GM18519 (cell line): ENCODE measurements at regions not wholly inside any gene's neighbourhood (a gene's known extent, or its start where the extent isn't known, plus 50 kb on each side); places are given as distances from the start of the nearest gene placed in this dataset.
A peak's percentile ranks its signal among the peaks of the same experiment; 100 is the strongest.

Source experiments
- ATAC-seq: cut with Tn5 transposase; IDR thresholded peaks from one replicate; pipeline ENCODE4 v1.9.1; 2021; ENCODE audit warnings: mild to moderate bottlenecking, moderate library complexity; ENCODE audit not compliant: unreplicated experiment, low FRiP score

DNA sequence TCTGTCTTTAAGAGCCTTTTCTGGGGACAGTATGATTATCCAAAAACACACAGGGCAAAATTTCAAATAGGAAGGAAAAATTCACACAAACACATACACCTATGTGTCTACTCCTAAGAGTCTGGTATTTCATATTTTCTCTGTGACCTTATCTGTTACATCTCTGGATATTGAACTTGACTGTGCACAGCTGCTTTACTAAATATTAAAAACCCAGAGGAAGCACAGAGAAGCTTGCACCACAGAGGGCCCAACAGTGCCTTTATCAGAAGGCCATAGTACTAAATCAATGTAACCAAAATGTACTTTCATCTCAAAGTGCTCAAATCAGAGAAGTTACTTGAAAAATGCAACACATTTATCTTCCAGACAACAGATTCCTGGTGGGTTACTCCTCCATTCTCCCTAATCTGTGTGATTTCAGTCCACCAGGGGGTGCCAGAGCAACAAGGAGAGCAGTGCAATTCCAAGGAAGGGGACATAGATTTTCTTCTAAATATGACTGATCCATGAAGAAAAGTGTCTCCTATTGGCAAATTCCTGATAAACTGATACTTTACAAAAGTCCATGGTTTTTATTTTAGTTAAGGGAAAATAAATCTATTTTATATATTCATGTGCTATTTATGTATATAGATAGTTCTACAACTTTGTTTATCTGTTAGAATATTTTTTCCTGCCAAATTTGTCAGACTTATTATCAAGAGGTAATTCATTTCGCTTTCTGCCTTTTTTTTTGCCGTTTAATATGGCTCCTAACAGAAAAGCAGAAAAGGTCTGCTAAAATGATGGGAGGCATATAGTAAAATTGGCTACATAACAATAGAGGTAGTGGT lies 617.6 kb downstream of the LRFN5 start:
- no peak for ATAC-seq

- peak; percentile 88 for ATAC-seq
Observed at GRCh38 chr14:42222924-42223471, 616.3 kb downstream of the LRFN5 start.

DNA sequence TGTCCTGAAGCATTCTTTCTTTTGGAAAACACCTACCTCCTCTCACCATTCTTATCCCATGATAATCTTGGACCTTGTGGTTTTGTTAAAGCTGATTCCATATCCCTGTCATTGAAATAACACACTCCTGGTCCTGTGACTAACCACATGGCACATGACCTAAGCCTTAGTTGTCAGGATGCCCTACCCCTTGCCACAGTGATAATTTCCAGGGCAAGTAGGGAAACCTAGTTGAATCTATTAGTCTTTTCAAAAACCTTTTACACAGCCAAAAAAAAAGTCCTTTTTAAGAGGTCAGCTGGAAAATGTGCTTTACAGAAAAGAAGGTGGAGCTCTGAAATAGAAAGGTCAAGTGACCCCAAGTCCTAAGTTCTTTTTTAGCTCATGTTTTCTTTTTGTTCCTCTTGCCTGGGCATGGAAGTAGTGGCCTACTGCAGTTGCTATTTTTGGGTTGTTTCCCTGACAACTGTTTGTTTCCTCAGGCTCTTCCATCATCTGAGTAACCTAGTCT lies 608.4 kb downstream of the LRFN5 start:
- ATAC-seq = no peak

DNA sequence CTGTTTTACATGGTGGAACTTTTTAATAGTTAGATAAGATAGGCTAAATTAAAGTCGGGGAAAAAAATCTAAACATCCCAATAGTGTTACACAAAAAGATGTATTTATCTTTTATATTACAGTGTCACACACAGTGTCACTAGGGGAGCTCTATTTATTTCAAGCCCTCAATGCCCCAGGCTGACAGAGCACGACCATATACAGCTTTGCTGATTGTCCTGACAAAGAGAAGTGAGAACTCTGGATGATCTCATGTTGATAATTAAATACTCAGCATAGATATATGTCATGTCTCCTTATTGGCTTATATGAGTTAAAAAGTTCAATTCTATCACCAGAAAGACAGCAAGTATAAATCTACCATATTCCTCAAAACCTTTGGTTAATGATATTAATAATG lies 594.3 kb downstream of the LRFN5 start:
- no peak for ATAC-seq

- ATAC-seq = no peak
Observed at GRCh38 chr14:42198010-42198409, 591.3 kb downstream of the LRFN5 start.

GRCh38 chr14:42192738-42193653 lies 586.3 kb downstream of the LRFN5 start:
- no peak for ATAC-seq

- ATAC-seq = peak; percentile 64
Observed at GRCh38 chr14:42190744-42191143, 584.1 kb downstream of the LRFN5 start.

DNA sequence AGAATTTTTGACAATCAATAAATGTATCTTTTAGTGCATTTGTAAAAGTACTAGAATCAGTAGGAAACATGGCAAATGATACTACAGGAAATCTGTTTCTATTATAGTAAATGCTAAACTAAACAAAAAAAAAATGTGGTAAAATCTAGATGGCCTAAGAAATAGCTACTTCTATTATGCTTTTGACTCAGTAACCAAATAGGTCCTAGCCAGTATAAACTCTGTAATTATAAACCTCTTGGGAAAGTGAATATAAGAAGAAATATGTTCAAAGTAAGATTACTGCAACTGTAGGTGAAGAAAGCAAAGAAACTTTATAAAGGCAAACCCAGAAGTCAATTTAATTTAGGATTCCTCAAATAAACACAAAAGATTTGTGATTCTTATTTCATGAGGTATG lies 581.2 kb downstream of the LRFN5 start:
- ATAC-seq = no peak

DNA sequence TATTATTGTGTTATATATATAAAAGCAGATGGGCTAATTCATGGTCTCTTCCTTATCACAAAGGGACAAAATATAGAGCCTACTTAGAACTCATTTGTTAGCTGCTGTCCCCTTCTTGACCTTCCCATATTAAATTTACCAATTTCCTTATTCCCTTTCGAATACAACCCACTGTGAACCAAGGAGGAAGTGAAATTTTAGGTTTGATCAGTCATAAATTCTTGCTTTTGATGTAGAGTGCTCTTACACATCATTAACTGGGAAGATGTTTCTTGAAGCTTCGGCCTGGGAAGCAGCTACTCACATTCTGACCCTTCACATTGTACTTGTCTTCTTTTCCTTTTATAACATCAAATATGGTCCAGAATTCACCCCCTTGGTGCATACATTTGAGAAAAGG lies 579.0 kb downstream of the LRFN5 start:
- ATAC-seq = no peak

DNA sequence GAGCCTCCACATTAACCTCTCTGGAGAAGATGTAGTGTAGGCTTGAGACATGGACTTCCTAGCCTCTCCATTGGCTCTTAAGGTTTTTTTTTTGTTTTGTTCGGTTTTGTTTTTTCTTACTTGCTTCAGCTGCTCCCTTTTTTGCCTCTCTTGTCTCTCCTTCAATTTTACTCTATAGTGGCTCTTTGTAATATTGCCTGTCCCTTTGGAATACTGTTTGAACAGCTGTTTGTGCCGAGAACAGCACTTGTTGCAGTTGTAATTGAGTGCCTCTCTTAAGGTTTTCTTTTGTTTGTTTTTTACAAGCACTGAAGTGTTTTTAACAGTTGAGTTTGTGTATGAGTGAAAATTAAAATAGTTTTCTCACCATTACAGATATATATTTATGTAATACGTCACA lies 567.7 kb downstream of the LRFN5 start:
- ATAC-seq = no peak

DNA sequence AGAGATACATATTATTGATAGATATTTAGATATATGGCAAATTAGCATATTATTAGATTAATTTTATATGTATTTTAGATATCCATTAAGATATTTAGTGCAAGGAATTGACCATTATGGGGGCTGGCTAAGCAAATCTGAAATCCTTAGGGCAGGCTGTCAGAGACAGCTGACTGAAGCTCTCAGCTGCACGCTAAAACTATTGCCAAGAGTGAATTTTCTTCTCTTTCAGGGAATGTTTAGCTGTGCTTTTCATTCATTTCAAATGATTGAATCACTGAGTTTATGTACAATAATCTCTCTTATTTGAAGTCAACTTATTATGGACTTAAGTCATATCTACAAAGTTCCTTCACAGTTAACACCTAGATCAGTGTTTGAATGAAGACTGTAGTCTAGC lies 566.5 kb downstream of the LRFN5 start:
- no peak for ATAC-seq

GRCh38 chr14:42172304-42172703 lies 565.6 kb downstream of the LRFN5 start:
- no peak for ATAC-seq

- no peak for ATAC-seq
Observed at GRCh38 chr14:42163136-42163535, 556.5 kb downstream of the LRFN5 start.

GRCh38 chr14:42159138-42159537 lies 552.5 kb downstream of the LRFN5 start:
- ATAC-seq = no peak

DNA sequence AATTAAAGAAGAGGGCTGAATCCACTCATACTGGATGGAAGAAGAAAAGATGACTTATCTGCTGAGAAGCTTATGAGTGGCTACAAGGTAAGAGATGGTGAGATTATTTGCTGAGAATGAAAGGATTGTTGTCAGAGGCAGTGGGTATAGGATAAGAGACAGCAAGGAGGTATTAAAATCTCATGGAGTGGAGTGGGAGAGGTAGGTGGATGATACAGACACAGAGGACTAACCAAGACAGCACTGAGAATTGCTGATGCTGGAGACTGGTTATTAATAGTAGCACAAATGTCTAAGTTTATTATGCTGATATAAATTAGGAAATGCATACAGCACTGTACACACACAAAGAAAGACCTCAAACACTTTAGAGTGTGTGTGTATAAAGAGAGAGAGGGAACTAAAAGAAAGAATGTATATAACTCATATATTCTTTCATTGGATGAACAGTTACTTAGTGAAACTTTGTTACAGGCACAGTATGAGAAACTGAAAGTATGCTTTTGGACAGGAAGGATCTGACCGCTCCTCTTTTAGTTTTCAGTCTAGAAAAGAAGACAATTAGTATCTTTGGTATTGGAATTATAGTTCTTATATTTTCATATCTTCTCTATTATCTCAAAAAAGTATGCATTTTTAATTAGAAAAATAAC lies 543.1 kb downstream of the LRFN5 start:
- peak; percentile 97 for ATAC-seq

GRCh38 chr14:42145766-42146165 lies 539.1 kb downstream of the LRFN5 start:
- ATAC-seq = no peak

DNA sequence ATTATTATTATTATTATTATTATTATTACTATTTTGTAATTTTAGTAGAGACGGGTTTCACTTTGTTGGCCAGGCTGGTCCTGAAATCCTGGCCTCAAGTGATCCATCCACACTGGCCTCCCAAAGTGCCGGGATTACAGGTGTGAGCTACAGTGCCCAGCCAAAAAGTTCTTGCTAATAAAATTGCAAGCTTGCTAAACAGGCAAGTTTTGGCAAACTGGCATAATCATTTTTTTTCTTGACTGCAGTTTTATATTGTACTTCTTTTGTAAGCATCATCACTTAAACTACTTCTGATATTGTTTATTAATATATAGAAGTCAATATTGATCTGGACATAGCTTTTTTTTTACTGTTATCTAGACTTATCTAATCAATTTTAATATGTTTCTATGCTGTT lies 536.4 kb downstream of the LRFN5 start:
- no peak for ATAC-seq

DNA sequence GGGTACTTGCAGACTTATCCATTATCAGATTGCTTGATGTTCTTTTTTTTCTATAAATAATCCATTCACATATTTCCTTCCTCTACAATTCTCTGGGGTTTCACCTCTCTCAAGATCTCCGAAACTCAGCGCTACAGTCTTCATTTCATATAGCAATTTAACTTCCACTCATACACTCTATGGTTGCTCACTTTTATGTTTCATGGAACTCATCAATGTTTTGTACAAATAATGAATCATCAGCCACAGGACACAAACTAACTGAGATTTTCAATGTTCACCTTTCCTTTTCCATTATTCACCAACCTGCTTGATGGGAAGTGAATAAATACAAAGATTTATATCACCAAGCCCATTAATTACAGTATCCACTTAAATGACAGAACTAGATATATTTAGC lies 534.7 kb downstream of the LRFN5 start:
- ATAC-seq = no peak

- no peak for ATAC-seq
Observed at GRCh38 chr14:42140831-42141279, 534.2 kb downstream of the LRFN5 start.

- no peak for ATAC-seq
Observed at GRCh38 chr14:42140001-42140400, 533.3 kb downstream of the LRFN5 start.
